ENCODE measurements at regions not wholly inside any gene's neighbourhood (a gene's known extent, or its start where the extent isn't known, plus 50 kb on each side); places are given as distances from the start of the nearest gene placed in this dataset.
"Not testable (repeated sequence)": the region's sequence is repeated elsewhere in the genome, so short reads cannot be mapped to it uniquely, and the experiment has no call there.

DNA sequence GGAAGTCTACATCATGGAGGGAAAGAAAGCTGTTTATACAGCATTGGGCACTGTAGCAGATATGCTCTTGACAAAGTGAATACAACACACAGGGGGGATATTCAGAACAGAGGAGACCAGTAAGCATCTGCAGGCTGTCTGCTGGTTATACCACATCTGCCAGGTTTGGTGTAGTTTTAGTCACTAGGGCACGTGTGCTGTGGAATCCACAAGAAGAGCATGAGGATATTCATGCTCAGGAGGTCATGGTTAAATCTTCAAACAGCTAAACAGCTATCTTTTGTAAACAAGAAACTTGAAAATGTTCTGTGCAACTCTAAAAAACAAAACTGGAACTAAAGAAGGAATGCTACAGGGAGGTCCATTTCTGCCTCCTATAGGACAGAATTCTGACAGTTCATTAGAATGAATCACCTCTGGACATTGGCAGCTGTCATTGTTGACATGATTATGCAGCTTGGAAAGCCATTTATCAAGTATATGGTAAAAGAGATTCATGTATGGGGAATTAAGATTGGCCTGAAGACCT, 175.8 kb downstream of the RCHY1 start:
- Histone ChIP-seq H3K36me3 (no peaks in the 10 kb centered on the region), H3K9me3 (peaks cover 0 to 12% (median 0%) of the 10 kb centered on the region in 12 donors), H3K4me3 (no peak overlapping the region), H3K27me3 (no peaks in the 10 kb centered on the region), H3K4me1 (no peaks in the 10 kb centered on the region), H3K27ac (no peak overlapping the region)
- intact Hi-C loops (cut with DNase I) = no loop called here
- TF ChIP-seq, protein P1, sequence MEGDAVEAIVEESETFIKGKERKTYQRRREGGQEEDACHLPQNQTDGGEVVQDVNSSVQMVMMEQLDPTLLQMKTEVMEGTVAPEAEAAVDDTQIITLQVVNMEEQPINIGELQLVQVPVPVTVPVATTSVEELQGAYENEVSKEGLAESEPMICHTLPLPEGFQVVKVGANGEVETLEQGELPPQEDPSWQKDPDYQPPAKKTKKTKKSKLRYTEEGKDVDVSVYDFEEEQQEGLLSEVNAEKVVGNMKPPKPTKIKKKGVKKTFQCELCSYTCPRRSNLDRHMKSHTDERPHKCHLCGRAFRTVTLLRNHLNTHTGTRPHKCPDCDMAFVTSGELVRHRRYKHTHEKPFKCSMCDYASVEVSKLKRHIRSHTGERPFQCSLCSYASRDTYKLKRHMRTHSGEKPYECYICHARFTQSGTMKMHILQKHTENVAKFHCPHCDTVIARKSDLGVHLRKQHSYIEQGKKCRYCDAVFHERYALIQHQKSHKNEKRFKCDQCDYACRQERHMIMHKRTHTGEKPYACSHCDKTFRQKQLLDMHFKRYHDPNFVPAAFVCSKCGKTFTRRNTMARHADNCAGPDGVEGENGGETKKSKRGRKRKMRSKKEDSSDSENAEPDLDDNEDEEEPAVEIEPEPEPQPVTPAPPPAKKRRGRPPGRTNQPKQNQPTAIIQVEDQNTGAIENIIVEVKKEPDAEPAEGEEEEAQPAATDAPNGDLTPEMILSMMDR (IDR thresholded peaks at IDR 0.05) = no peak
- no peak for TF ChIP-seq POLR2A (IDR thresholded peaks at IDR 0.05)
- 41 to 67% (median 60%) methylated on average over 1 of the region's 1 CpG for WGBS, 4 donors
- DNase-seq = no peak
- ATAC-seq = no peak

DNA sequence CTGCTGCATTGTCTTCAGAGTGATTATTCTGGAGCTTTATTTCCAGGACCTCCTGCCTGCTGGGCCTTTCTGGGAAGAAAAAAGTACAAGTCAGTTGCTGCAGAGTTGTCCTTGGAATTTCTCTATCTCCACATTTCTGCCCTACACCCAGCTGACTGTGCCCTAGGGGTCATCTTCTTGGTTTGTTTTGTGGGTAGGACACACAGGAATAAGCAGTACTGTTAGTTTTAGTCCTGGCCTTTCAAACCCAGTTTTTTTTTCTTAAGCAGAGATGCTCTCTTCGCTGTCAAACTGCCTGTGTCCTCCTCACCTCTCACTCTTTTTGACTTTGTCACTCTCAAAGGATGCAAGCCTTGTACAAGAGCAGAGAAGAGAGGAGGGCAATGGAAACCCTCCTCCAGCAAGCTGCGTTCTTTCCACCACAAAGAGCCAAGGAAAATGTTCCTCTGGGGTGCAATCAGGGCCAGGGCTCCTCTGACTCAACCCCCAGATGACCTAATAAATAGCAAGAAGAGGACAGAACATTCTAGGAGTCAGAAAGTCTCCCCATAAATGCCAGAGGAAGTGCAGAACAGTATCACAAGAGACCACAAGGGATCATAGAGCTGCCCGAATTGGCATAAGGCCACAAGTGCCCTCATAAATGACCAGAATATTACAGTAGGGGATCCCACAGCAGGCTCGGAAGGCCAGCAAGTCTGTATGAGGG, 186.2 kb downstream of the RCHY1 start:
- H3K27ac ChIP-seq = peak overlapping the region in 4 of 12 donors; percentile 9 to 68 (median 33)

DNA sequence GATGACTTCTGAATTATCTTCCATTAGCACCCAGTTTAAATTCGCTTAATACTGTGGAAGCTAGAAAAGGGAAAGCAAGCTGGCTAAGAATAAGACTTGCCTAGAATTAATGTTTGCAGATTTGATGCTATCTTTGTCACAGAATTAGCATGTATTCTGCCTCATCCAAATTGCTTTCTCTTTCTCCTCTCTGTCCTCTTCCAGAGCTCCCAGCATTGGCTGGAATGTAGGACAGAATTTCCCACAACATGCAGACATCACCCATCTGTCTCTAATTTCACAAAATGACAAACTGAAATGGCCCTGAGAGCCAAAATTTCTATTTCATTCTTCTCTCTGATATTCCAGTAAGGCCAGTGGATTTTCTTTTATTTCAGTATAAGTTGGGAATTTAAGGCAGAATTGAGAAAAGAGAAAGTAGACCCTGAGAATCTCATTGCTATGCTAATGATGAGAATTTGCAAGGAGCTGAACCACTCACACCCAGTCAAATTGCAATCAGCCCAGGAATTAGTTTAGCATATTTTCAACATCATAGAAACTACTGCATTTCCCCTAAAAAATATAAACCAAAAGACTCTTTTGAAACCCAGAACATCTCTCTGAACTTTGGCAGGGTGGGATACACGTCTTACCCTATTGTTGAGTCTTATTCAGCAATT, 188.8 kb downstream of the RCHY1 start:
- WGBS, 4 donors = 57 to 64% (median 62%) methylated on average over 2 of the region's 2 CpGs
- intact Hi-C loops (cut with DNase I) = no loop called here
- Histone ChIP-seq H3K36me3 (no peaks in the 10 kb centered on the region), H3K9me3 (no peaks in the 10 kb centered on the region), H3K27me3 (no peaks in the 10 kb centered on the region), H3K4me3 (no peak overlapping the region), H3K4me1 (peaks cover 0 to 17% (median 0%) of the 10 kb centered on the region in 12 donors), H3K27ac (peak overlapping the region in 1 of 12 donors; percentile 4)
- no peak for TF ChIP-seq POLR2A (IDR thresholded peaks at IDR 0.05)
- TF ChIP-seq, protein P1 (IDR thresholded peaks at IDR 0.05) = no peak
- DNase-seq (no peak), ATAC-seq (peak in 2 of 4 donors; percentile 47 to 50)

More for the DNA sequence above, 186.2 kb downstream of the RCHY1 start:
- Histone ChIP-seq H3K4me1 (peaks cover 0 to 19% (median 0%) of the 10 kb centered on the region in 12 donors), H3K4me3 (no peak overlapping the region), H3K27me3 (no peaks in the 10 kb centered on the region), H3K9me3 (peaks cover 0 to 18% (median 0%) of the 10 kb centered on the region in 12 donors), H3K36me3 (no peaks in the 10 kb centered on the region)
- TF ChIP-seq, protein P1 (IDR thresholded peaks at IDR 0.05) = no peak
- no peak for TF ChIP-seq POLR2A (IDR thresholded peaks at IDR 0.05)
- 50 to 67% (median 57%) methylated on average over 4 of the region's 4 CpGs for WGBS, 4 donors
- intact Hi-C loops (cut with DNase I) = no loop called here
- ATAC-seq (peak; percentile 43 to 87 (median 66)), DNase-seq (peak in 1 of 5 donors; percentile 36)

DNA sequence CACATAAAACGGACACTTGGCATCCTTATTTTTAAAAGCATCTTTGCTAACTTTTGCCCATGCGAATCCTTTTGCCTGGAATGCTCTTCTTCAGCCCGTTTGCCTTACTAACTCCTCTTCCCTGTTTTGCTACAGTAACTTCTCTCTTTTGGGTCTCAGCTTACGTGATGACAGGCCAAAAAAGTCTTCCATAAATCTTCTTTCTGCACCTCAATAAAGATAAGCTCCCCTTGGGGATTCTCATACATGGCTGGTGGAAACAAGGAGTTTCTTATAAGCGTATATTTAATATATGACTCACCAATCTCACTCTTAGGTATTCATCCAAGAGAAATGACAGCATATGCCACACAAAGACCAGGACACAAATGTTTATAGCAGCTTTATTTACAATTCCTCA, 192.7 kb downstream of the RCHY1 start:
- Histone ChIP-seq H3K9me3 (peaks cover 0 to 8% (median 0%) of the 10 kb centered on the region in 12 donors), H3K27me3 (no peaks in the 10 kb centered on the region), H3K27ac (no peak overlapping the region), H3K36me3 (no peaks in the 10 kb centered on the region), H3K4me3 (no peak overlapping the region), H3K4me1 (peaks cover 0 to 12% (median 0%) of the 10 kb centered on the region in 12 donors)
- no peak for TF ChIP-seq POLR2A (IDR thresholded peaks at IDR 0.05)
- TF ChIP-seq, protein P1 (IDR thresholded peaks at IDR 0.05) = no peak
- intact Hi-C loops (cut with DNase I) = no loop called here
- DNase-seq (no peak), ATAC-seq (no peak)
- 56 to 64% (median 62%) methylated on average over 5 of the region's 5 CpGs for WGBS, 4 donors

DNA sequence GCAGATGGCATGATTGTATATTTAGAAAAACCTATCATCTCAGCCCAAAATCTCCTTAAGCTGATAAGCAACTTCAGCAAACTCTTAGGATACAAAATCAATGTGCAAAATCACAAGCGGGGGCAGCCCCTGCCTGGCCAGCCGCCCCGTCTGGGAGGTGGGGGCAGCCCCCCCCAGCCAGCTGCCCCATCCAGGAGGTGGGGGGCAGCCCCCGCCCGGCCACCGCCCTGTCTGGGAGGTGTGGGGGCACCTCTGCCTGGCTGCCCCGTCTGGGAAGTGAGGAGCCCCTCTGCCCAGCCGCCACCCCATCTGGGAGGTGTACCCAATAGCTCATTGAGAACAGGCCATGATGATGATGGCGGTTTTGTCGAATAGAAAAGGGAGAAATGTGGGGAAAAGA, 196.6 kb downstream of the RCHY1 start:
- H3K4me1 ChIP-seq; H3K27ac ChIP-seq; intact Hi-C loops (cut with DNase I); ATAC-seq; H3K27me3 ChIP-seq; H3K4me3 ChIP-seq; DNase-seq; H3K36me3 ChIP-seq: not testable (repeated sequence)
- peaks cover 0 to 12% (median 3%) of the 10 kb centered on the region in 12 donors for H3K9me3 ChIP-seq
- 80 to 93% (median 82%) methylated on average over 10 of the region's 10 CpGs for WGBS, 4 donors

Measured in heart left ventricle (tissue), 16 donors.